Panc1 (cell line): ENCODE measurements at regions not wholly inside any gene's neighbourhood (a gene's known extent, or its start where the extent isn't known, plus 50 kb on each side); places are given as distances from the start of the nearest gene placed in this dataset.

Source experiments
- ATAC-seq: fragments of 200-7000 bp; cut with Tn5 transposase; 2 replicates; pipeline ENCODE4 v1.9.1; 2020; ENCODE audit warnings: mild to moderate bottlenecking, moderate library complexity
- BruUV-seq: library from RNA; stranded (reverse); fragments of 400-500 nt; replicated peaks from 2 replicates; lab custom pipeline; 2021; lab: Mats Ljungman, UMichigan
- CTCF ChIA-PET: fragments of 300-600 bp; sonication (Branson Sonifier 250); formaldehyde crosslinking; loops from one replicate; lab custom pipeline; 2022; ENCODE audit warnings: antibody characterized with exemption; lab: Charles Lee
- POLR2A ChIA-PET: fragments of 300-600 bp; sonication (Branson Sonifier 250); formaldehyde crosslinking; loops from one replicate; lab custom pipeline; 2022; ENCODE audit warnings: antibody characterized with exemption; lab: Charles Lee
- DNase-seq: peaks from one replicate; pipeline ENCODE4 v3.0.0-alpha.2; 2010; ENCODE audit warnings: low read depth, low spot score
- H3K27ac ChIP-seq: 2 replicates; pipeline ENCODE4 v1.5.1; 2011; ENCODE audit warnings: mild to moderate bottlenecking, low read length, inconsistent platforms
- H3K27me3 ChIP-seq: fragments of 200-500 bp; sonication (Bioruptor generic); 2 replicates; pipeline ENCODE4 v1.6.0; 2014; ENCODE audit warnings: low read length, inconsistent platforms; ENCODE audit not compliant: control insufficient read depth, insufficient read depth
- H3K36me3 ChIP-seq: fragments of 200-500 bp; sonication (Bioruptor generic); 2 replicates; pipeline ENCODE4 v1.5.1; 2014; ENCODE audit warnings: inconsistent platforms, mild to moderate bottlenecking, low read length, moderate library complexity; ENCODE audit not compliant: control insufficient read depth, insufficient read depth
- H3K4me1 ChIP-seq: 2 replicates; pipeline ENCODE4 v1.5.1; 2011; ENCODE audit warnings: inconsistent platforms, mild to moderate bottlenecking, low read length, moderate library complexity; ENCODE audit not compliant: control insufficient read depth, insufficient read depth
- H3K4me3 ChIP-seq, 2 experiments: 2 replicates each; pipeline ENCODE4 v1.5.1; 2011 to 2012; ENCODE audit warnings: low read depth in 2 of 2, low read length in 2 of 2, mild to moderate bottlenecking in 2 of 2, inconsistent platforms in 1 of 2, moderate library complexity in 1 of 2
- H3K9me3 ChIP-seq: fragments of 200-500 bp; sonication (Bioruptor generic); 2 replicates; pipeline ENCODE4 v1.5.1; 2014; ENCODE audit warnings: low read depth, mild to moderate bottlenecking, inconsistent platforms, low read length, moderate library complexity; ENCODE audit not compliant: control insufficient read depth, insufficient read depth
- CTCF ChIP-seq: fragments of 450-650 bp; IDR thresholded peaks from 2 replicates; pipeline ENCODE4 v1.5.1; 2017; ENCODE audit warnings: mild to moderate bottlenecking
- POLR2AphosphoS5 ChIP-seq: IDR thresholded peaks from 2 replicates; pipeline ENCODE4 v1.6.1; 2012; ENCODE audit warnings: mild to moderate bottlenecking, low read depth, low read length, moderate library complexity
- REST ChIP-seq, 2 experiments: IDR thresholded peaks; 2 replicates each; pipeline ENCODE4 v1.6.1; 2011 to 2012; ENCODE audit warnings: low read depth in 2 of 2, control low read depth in 1 of 2, low read length in 1 of 2, mild to moderate bottlenecking in 1 of 2, moderate library complexity in 1 of 2; ENCODE audit not compliant: insufficient read depth in 1 of 2
- SIN3A ChIP-seq: IDR thresholded peaks from 2 replicates; pipeline ENCODE4 v1.6.1; 2012; ENCODE audit warnings: low read depth, mild to moderate bottlenecking, low read length, moderate library complexity, borderline replicate concordance; ENCODE audit not compliant: insufficient read depth
- TCF7L2 ChIP-seq: IDR thresholded peaks from 2 replicates; pipeline ENCODE4 v1.6.1; 2011; ENCODE audit warnings: mild to moderate bottlenecking, low read depth, low read length, inconsistent platforms
- in situ Hi-C: cut with HindIII; loops from 2 replicates; pipeline ENCODE4 v1.10.0; 2016; ENCODE audit warnings: low sequenced_read_pairs, low pct_unique_long_range_greater_than_20kb
- intact Hi-C: fragments of 100-400 bp; cut with micrococcal nuclease; formaldehyde crosslinking; loops from one replicate; pipeline ENCODE4 v1.10.0; 2022; ENCODE audit not compliant: unreplicated experiment

GRCh38 chr22:22827187-22827939 is 60.3 kb upstream of the IGLL5 start:
- Histone ChIP-seq H3K27ac (no peak overlapping the region), H3K36me3 (no peaks in the 10 kb centered on the region), H3K4me1 (no peaks in the 10 kb centered on the region), H3K4me3 (no peak overlapping the region), H3K9me3 (0 out of 2 replicates have a peak, but pooled peaks cover 5% of the 10 kb centered on the region), H3K27me3 (no peaks in the 10 kb centered on the region)
- intact Hi-C loops: no loop called here
- ATAC-seq (no peak), DNase-seq (no peak)
- ChIA-PET CTCF (no interaction called here), POLR2A (no interaction called here)
- no peak for TF ChIP-seq CTCF
- TF ChIP-seq REST (IDR thresholded peaks at IDR 0.05; ENCODE audit: insufficient read depth in 1 of 2, low read depth in 2 of 2, low read length in 1 of 2): no peak
- no peak for TF ChIP-seq TCF7L2
- TF ChIP-seq SIN3A: no peak
- TF ChIP-seq POLR2AphosphoS5: no peak
- no TSS peak for BruUV-seq
- in situ Hi-C loops: no loop called here

GRCh38 chr22:22830193-22830592 is 57.4 kb upstream of the IGLL5 start:
- Histone ChIP-seq H3K9me3 (0 out of 2 replicates have a peak, but pooled peaks cover 5% of the 10 kb centered on the region), H3K36me3 (no peaks in the 10 kb centered on the region), H3K4me1 (no peaks in the 10 kb centered on the region), H3K27me3 (no peaks in the 10 kb centered on the region), H3K4me3 (no peak overlapping the region), H3K27ac (no peak overlapping the region)
- no peak for TF ChIP-seq REST (IDR thresholded peaks at IDR 0.05; ENCODE audit: insufficient read depth in 1 of 2, low read depth in 2 of 2, low read length in 1 of 2)
- TF ChIP-seq TCF7L2: no peak
- TF ChIP-seq POLR2AphosphoS5: no peak
- TF ChIP-seq CTCF: no peak
- TF ChIP-seq SIN3A: no peak
- BruUV-seq: no TSS peak
- ChIA-PET POLR2A (no interaction called here), CTCF (interaction anchor here (0.6 kb wide), 1 partner anchor 379 kb away, joined by 3 read pairs; no protein-coding TSS in a partner anchor)
- ATAC-seq (no peak), DNase-seq (no peak)
- intact Hi-C loops (no loop called here), in situ Hi-C loops (no loop called here)
